ENCODE measurements at regions not wholly inside any gene's neighbourhood (a gene's known extent, or its start where the extent isn't known, plus 50 kb on each side); places are given as distances from the start of the nearest gene placed in this dataset.

- 0 out of 2 replicates have a peak, but pooled peaks have one; percentile 21 for TF ChIP-seq ZBTB33 (CRISPR knock-in tag; IDR thresholded peaks at IDR 0.05)
- no peak for TF ChIP-seq SETDB1 (CRISPR knock-in tag; IDR thresholded peaks at IDR 0.05; ENCODE audit: borderline replicate concordance)
- TF ChIP-seq ZBTB10 (CRISPR knock-in tag; IDR thresholded peaks at IDR 0.05; ENCODE audit: borderline replicate concordance): no peak
- no peak for TF ChIP-seq THAP7 (CRISPR knock-in tag; IDR thresholded peaks at IDR 0.05)
- TF ChIP-seq SOX13 (IDR thresholded peaks at IDR 0.05): no peak
- TF ChIP-seq SOX13 (CRISPR knock-in tag; conservative IDR thresholded peaks at IDR 0.05 in 1 of 2, IDR thresholded peaks at IDR 0.05 in 1 of 2): peak in 1 of 2 experiments; percentile 51; a peak in 2 of 4 replicates
- no peak for TF ChIP-seq ZNF619 (CRISPR knock-in tag; IDR thresholded peaks at IDR 0.05)
- TF ChIP-seq ZNF816 (CRISPR knock-in tag; IDR thresholded peaks at IDR 0.05; ENCODE audit: borderline replicate concordance): no peak
- no peak for TF ChIP-seq SIX4 (CRISPR knock-in tag; IDR thresholded peaks at IDR 0.05)
- no peak for TF ChIP-seq ZFAT (CRISPR knock-in tag; conservative IDR thresholded peaks at IDR 0.05)
- no peak for TF ChIP-seq ELK4 (CRISPR knock-in tag; IDR thresholded peaks at IDR 0.05; ENCODE audit: borderline replicate concordance)
- no peak for TF ChIP-seq ZBTB7A (CRISPR knock-in tag; IDR thresholded peaks at IDR 0.05)
- TF ChIP-seq ZMYM4 (CRISPR knock-in tag; IDR thresholded peaks at IDR 0.05): peak; percentile 80
- TF ChIP-seq YY1 (IDR thresholded peaks at IDR 0.05; ENCODE audit: insufficient read depth, insufficient replicate concordance, low read depth, low read length): no peak
- no peak for TF ChIP-seq CBX1 (IDR thresholded peaks at IDR 0.05; ENCODE audit: low read depth)
- TF ChIP-seq ARHGAP35 (CRISPR knock-in tag; IDR thresholded peaks at IDR 0.05; ENCODE audit: borderline replicate concordance): no peak
- no peak for TF ChIP-seq MED8 (CRISPR knock-in tag; IDR thresholded peaks at IDR 0.05; ENCODE audit: insufficient replicate concordance)
- peak; percentile 68 for TF ChIP-seq PAXIP1 (CRISPR knock-in tag; conservative IDR thresholded peaks at IDR 0.05)
- TF ChIP-seq TOPORS (CRISPR knock-in tag; IDR thresholded peaks at IDR 0.05): no peak
These were observed 175.9 kb upstream of the FN1 start (continued) for GRCh38 chr2:215611609-215612386.

Measured in HepG2 (cell line).